Panc1 (cell line): ENCODE measurements at regions not wholly inside any gene's neighbourhood (a gene's known extent, or its start where the extent isn't known, plus 50 kb on each side); places are given as distances from the start of the nearest gene placed in this dataset.
"Not testable (repeated sequence)": the region's sequence is repeated elsewhere in the genome, so short reads cannot be mapped to it uniquely, and the experiment has no call there.

ENCODE experiments used
- CTCF ChIP-seq: fragments of 450-650 bp; IDR thresholded peaks from 2 replicates; pipeline ENCODE4 v1.5.1; 2017; ENCODE audit warnings: mild to moderate bottlenecking
- POLR2AphosphoS5 ChIP-seq: IDR thresholded peaks from 2 replicates; pipeline ENCODE4 v1.6.1; 2012; ENCODE audit warnings: mild to moderate bottlenecking, low read depth, low read length, moderate library complexity

GRCh38 chr1:120239351-120239750 is 63.0 kb upstream of the SEC22B start:
- not testable (repeated sequence) for TF ChIP-seq CTCF, POLR2AphosphoS5
